GM12891 (cell line): ENCODE measurements at regions not wholly inside any gene's neighbourhood (a gene's known extent, or its start where the extent isn't known, plus 50 kb on each side); places are given as distances from the start of the nearest gene placed in this dataset.

Source experiments
- POLR2A ChIP-seq: IDR thresholded peaks from 2 replicates; pipeline ENCODE4 v1.6.1; 2011; ENCODE audit warnings: low read depth, low read length, control low read depth
- POLR2AphosphoS5 ChIP-seq: IDR thresholded peaks from 2 replicates; pipeline ENCODE4 v1.6.1; 2011; ENCODE audit warnings: low read depth, low read length, control low read depth
- TAF1 ChIP-seq: IDR thresholded peaks from 2 replicates; pipeline ENCODE4 v1.6.1; 2011; ENCODE audit warnings: low read depth, low read length, control low read depth

DNA sequence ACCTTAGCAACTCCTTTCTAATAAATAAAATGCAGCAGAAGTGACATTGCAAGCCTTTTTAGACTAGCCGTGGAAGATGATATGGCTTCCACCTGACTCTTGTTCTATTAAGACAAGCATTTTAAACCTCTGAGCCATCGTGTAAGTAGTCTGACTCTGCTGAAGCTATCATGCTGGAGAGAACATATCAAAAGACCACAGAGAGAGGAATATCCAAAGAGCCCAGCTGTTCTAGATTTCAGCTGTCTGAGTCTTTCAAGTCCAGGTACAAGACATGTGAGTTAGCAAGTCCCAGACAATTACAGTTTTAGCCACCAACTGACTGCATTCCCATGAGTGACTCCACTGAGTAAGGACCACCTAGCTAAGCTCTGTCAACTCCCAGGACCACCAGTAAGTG is 517.0 kb upstream of the NAALADL2 start:
- TF ChIP-seq POLR2AphosphoS5 (no peak), POLR2A (no peak), TAF1 (no peak)
